Esophagus muscularis mucosa (tissue), 4 donors: ENCODE measurements at regions not wholly inside any gene's neighbourhood (a gene's known extent, or its start where the extent isn't known, plus 50 kb on each side); places are given as distances from the start of the nearest gene placed in this dataset.

Experiments used
- DNase-seq: peaks from one replicate; pipeline ENCODE4 v3.0.0-alpha.2; 2017; ENCODE audit errors: extremely low spot score
- H3K27ac ChIP-seq, 4 donors: fragments of 200-600 bp; sonication (generic); replicated peaks in 1 of 4; 1 replicate in 3 of 4; 2 replicates in 1 of 4; pipeline ENCODE4 v1.5.1; 2016 to 2019; ENCODE audit warnings: mild to moderate bottlenecking in 1 of 4
- H3K27me3 ChIP-seq, 4 donors: fragments of 200-600 bp; sonication (generic); one replicate each; pipeline versions ENCODE4 v1.5.1 to v1.6.0; 2016 to 2019
- H3K36me3 ChIP-seq, 4 donors: fragments of 200-600 bp; sonication (generic); one replicate each; pipeline ENCODE4 v1.5.1; 2016 to 2019
- H3K4me1 ChIP-seq, 4 donors: fragments of 200-600 bp; sonication (generic); one replicate each; pipeline ENCODE4 v1.5.1; 2016 to 2019
- H3K4me3 ChIP-seq, 4 donors: fragments of 200-600 bp; sonication (generic); 1 replicate in 2 of 4; 2 replicates in 2 of 4; pipeline ENCODE4 v1.5.1; 2016 to 2019; ENCODE audit warnings: mild to moderate bottlenecking in 4 of 4, moderate library complexity in 1 of 4
- H3K9me3 ChIP-seq, 4 donors: fragments of 200-600 bp; sonication (generic); 1 replicate in 3 of 4; 2 replicates in 1 of 4; pipeline ENCODE4 v1.5.1; 2016 to 2019
- CTCF ChIP-seq, 3 experiments: fragments of 200-600 bp in 2 of 3; fragments of 450-650 bp in 1 of 3; sonication (generic) in 2 of 3; IDR thresholded peaks; one replicate each; pipeline ENCODE4 v1.5.1; 2017 to 2019; ENCODE audit warnings: antibody characterized with exemption in 3 of 3, mild to moderate bottlenecking in 2 of 3, moderate library complexity in 1 of 3
- EP300 ChIP-seq: sonication (generic); formaldehyde crosslinking; IDR thresholded peaks from one replicate; pipeline ENCODE4 v1.6.1; 2017; ENCODE audit warnings: antibody characterized with exemption
- POLR2A ChIP-seq: fragments of 450-650 bp; IDR thresholded peaks from one replicate; pipeline ENCODE4 v1.6.1; 2017; ENCODE audit warnings: antibody characterized with exemption, moderate library complexity, mild to moderate bottlenecking, low read depth
- POLR2AphosphoS5 ChIP-seq, 2 donors: sonication (generic); formaldehyde crosslinking; IDR thresholded peaks; one replicate each; pipeline ENCODE4 v1.6.1; 2017; ENCODE audit warnings: antibody characterized with exemption in 2 of 2
- WGBS: methylation state at CpG from one replicate; pipeline ENCODE4 v1.1.5; 2018; 5-methylcytosine and 5-hydroxymethylcytosine counted together
- intact Hi-C: fragments of 100-400 bp; cut with DNase I; formaldehyde crosslinking; loops from one replicate; pipeline ENCODE4 v1.15.1; 2023

- H3K4me3 ChIP-seq = peak overlapping the region; percentile 60 to 76 (median 68)
- H3K27me3 ChIP-seq = peaks cover 4 to 99% (median 49%) of the 10 kb centered on the region in 4 donors
- TF ChIP-seq POLR2AphosphoS5 (IDR thresholded peaks at IDR 0.05) (no peak), POLR2A (no peak), CTCF (IDR thresholded peaks at IDR 0.05) (no peak), EP300 (no peak)
- intact Hi-C loops = loop anchor here (10.0 kb wide), 1 partner anchor 429 kb away; no protein-coding TSS in a partner anchor
- WGBS = 1% methylated on average over 47 of the region's 84 CpGs
- H3K27ac ChIP-seq = peak overlapping the region; percentile 16 to 75 (median 53)
- DNase-seq = no peak
- H3K36me3 ChIP-seq = no peaks in the 10 kb centered on the region
- H3K4me1 ChIP-seq = peaks cover 32 to 56% (median 49%) of the 10 kb centered on the region in 4 donors
- H3K9me3 ChIP-seq = no peaks in the 10 kb centered on the region
Measured at GRCh38 chr19:30225676-30226463, 146.3 kb upstream of the ZNF536 start.

DNA sequence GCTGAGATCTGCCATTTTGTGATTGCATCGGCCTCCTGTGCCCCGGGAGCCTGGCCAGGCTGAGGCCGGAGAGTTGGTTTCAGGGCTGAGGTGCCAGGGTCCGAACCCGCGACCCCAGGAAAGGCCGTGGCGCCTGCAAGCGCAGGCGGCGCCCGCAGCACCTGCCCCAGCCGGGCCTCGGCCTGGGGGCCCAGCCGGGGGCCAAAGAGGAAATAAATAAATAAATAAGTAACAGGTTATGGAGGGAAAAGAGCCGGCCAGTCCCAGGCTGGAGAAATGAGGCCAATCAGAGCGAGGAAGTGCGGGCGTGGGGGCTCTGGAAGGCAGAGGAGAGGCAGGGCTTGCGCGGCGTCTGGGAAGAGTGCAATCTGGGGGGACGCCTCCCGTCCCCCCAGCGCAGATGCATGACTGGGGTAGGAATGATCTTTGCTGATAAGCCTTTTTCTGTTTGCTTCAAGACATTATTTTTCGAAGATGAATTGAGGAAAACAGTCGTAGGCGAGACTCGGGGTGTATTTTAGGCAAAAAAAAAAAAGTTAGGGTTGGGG is 145.6 kb upstream of the ZNF536 start:
- H3K27ac ChIP-seq = peak overlapping the region; percentile 26 to 75 (median 53)
- WGBS = 4% methylated on average over 29 of the region's 29 CpGs
- H3K4me1 ChIP-seq = peaks cover 32 to 56% (median 49%) of the 10 kb centered on the region in 4 donors
- no peaks in the 10 kb centered on the region for H3K9me3 ChIP-seq
- H3K4me3 ChIP-seq = peak overlapping the region; percentile 60 to 76 (median 68)
- TF ChIP-seq CTCF (IDR thresholded peaks at IDR 0.05) = no peak
- no peak for TF ChIP-seq POLR2AphosphoS5 (IDR thresholded peaks at IDR 0.05)
- no peak for TF ChIP-seq EP300
- TF ChIP-seq POLR2A = no peak
- H3K27me3 ChIP-seq = peaks cover 4 to 97% (median 46%) of the 10 kb centered on the region in 4 donors
- DNase-seq = no peak
- no peaks in the 10 kb centered on the region for H3K36me3 ChIP-seq
- intact Hi-C loops = loop anchor here (10.0 kb wide), 1 partner anchor 428 kb away; no protein-coding TSS in a partner anchor

DNA sequence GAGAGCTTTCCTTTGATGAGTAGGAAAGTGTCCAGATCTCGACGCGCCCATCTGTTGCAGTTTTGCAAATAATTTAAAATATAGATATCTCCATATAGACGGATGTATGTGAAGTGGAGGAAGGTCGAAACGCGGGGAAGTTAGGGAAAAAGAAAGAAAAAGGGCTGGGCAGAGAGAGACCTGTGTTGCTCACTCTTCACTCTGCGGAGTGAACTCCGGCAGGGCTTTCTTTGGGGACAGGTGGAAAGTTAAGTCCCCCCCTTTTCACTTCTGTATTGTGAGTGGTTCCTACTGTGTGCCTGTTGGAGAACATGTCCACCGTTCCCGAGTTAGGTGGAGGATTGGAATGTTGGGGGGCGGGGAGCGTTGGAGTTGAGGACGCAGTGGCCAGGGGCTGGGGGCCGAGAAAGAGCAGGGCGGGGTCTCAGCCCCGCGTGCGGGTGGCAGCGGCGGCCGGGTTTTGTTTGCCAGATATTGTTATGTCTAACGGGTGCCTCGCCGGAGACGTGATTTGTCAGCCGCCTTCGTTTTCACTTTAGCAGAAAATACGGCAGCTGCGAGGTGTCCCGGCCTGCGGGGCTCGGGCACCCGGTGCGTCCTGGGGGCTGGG is 145.1 kb upstream of the ZNF536 start:
- WGBS = 2% methylated on average over 28 of the region's 35 CpGs
- Histone ChIP-seq H3K4me3 (peak overlapping the region; percentile 60 to 76 (median 68)), H3K27me3 (peaks cover 4 to 97% (median 43%) of the 10 kb centered on the region in 4 donors), H3K27ac (peak overlapping the region; percentile 26 to 63 (median 53)), H3K9me3 (no peaks in the 10 kb centered on the region), H3K4me1 (peaks cover 32 to 56% (median 49%) of the 10 kb centered on the region in 4 donors), H3K36me3 (no peaks in the 10 kb centered on the region)
- DNase-seq = no peak
- TF ChIP-seq POLR2A = no peak
- no peak for TF ChIP-seq EP300
- no peak for TF ChIP-seq POLR2AphosphoS5 (IDR thresholded peaks at IDR 0.05)
- no peak for TF ChIP-seq CTCF (IDR thresholded peaks at IDR 0.05)
- intact Hi-C loops = loop anchor here (10.0 kb wide), 1 partner anchor 428 kb away; no protein-coding TSS in a partner anchor

- TF ChIP-seq CTCF (IDR thresholded peaks at IDR 0.05) (peak in 2 of 3 experiments; percentile 53 to 74), EP300 (no peak)
- Histone ChIP-seq H3K4me3 (peak overlapping the region; percentile 60 to 76 (median 68)), H3K27ac (peak overlapping the region; percentile 26 to 63 (median 53)), H3K27me3 (peaks cover 4 to 97% (median 37%) of the 10 kb centered on the region in 4 donors), H3K4me1 (peaks cover 32 to 51% (median 45%) of the 10 kb centered on the region in 4 donors), H3K36me3 (no peaks in the 10 kb centered on the region), H3K9me3 (no peaks in the 10 kb centered on the region)
- 2% methylated on average over 7 of the region's 57 CpGs for WGBS
- intact Hi-C loops = loop anchor here (10.0 kb wide), 1 partner anchor 427 kb away; no protein-coding TSS in a partner anchor
- DNase-seq = no peak
Measured at GRCh38 chr19:30227661-30228112, 144.5 kb upstream of the ZNF536 start.
